Stimulated activated CD4-positive, alpha-beta T cell treated with anti-CD3 and anti-CD28 coated beads, Interleukin-4, amount 100 ng/mL, for 4 hours (primary cell): ENCODE measurements at regions not wholly inside any gene's neighbourhood (a gene's known extent, or its start where the extent isn't known, plus 50 kb on each side); places are given as distances from the start of the nearest gene placed in this dataset.

ENCODE experiments used
- DNase-seq, 2 experiments: peaks; one replicate each; pipeline ENCODE4 v3.0.0-alpha.2; 2020

DNA sequence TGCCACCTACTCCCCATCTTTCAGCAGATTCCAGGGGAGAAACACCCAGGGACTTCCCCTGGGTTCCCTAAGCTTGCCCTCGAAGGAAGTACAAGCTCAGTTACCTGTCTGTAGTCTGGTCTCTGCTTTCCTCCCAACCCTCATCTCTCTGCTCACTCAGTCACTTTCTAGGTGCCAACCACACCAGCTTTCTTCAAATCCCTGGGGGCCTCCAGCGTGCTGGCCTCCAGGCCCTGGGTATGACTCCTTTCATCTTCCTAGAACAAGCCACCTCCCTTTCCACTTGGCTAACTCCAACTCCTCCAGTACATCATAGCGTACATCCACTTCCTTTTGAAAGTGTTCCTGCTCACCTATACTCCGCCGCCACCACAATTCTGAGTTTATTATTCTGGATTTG lies 222.6 kb downstream of the SNX18 start:
- DNase-seq: no peak

DNA sequence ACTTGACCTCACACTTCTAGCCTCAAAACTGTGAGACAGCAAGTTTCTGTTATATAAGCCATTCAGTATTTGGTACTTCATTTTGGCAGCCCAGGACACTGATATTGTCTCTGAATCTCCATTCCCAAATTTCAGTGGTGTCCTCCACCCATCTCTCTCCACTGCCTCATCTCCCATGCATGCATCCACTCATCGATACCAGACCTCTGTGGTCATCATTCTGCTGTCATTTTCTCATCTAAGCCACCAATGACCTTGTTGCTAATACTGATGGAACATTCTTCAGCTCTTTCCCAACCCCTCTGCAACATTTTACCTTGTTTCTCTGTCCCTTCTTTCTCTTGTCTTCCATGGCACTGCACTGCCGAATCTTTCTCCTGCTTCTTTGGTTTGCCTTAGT lies 221.8 kb downstream of the SNX18 start:
- no peak for DNase-seq

DNA sequence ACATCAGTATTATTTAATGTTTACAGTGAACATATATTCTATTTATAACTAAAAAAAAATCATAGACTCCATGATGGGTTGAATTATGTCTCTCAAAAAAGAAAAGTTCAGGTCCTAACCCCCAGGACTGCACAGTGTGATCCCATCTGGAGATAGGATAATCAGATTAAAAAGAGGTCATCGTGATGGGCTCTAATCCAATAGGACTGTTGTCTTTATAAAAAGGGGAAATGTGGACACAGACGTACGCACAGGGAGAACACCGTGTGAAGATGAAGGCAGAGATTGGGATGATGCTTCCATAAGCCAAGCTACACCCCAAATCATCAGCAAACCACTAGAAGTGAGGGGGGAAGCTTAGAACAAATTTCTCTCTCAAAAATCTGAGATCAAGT lies 221.4 kb downstream of the SNX18 start:
- DNase-seq: no peak

DNA sequence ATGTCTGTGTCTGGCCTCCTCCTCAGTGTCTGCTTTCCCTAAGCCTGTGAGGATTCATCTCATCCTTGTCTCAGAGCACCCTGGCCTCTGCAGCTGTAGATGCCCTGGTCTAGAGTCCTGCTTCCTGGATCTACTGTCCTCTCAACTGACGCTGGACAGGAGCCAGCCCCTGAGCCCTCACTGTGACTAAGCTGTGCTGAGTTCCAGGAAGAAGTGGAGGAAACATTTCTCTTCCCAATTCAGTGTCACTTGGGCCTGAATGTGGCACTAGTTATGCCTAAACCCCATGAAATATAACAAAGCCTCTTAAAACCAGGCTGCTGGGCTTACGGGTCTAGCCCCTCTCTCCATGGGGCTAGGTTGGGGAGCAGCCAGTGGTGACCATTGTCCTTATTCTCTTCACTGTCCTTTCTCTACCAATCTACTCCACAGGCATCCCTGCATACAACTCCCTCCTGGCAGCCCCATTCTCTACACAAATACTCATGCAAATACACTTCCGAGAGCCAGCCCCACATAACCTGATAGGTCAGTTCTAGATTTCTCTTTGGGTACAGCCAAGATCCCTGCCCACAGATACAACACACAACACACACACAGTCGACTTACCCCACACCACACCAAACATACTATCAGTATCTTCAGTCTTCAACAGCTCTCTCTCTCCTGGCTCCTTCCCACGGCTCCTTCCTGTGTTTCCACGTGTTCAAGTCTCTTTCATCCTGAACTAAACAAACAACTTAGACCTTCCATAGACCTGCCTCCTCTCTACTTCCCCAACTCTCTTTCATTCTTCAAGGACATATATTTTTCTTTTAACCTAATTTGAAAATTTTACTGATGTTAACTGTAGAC lies 220.8 kb downstream of the SNX18 start:
- DNase-seq: no peak

DNA sequence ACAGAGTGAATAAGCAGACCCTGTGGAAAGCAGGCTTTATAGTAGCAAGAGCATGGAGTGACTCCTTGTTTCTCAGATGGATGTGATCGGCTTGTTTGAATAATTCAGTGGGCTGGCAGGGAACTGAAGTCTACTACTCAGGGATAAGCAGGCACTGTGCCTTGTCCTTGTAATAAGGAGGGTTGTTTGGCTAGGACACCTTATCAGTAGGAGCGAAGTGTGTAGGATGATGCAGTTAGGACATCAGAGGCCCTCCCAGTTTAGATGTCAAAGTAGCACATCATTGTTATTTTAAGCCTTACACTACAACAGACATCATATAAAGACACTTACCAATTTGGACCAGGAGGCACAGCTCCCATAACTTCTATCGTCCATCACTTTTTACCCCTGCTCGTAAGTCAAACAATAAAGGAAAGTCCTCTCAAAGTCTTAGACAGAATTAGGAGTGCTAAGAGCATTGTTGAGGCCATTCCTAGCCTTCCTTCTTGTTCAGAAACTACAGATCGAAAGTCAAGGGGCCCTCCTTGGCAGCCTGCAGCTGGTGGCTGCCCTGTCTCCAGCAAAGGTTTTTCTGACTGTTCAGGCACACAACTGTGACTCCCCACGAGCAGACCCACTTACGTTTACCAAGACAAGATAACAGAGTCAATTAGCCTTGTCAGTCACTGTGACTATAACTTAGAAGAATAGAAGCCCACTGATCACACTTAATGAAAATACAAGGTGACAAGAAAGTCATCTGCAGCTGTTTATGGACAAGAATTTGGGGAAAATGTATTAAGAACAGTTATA lies 218.6 kb downstream of the SNX18 start:
- DNase-seq: no peak

DNA sequence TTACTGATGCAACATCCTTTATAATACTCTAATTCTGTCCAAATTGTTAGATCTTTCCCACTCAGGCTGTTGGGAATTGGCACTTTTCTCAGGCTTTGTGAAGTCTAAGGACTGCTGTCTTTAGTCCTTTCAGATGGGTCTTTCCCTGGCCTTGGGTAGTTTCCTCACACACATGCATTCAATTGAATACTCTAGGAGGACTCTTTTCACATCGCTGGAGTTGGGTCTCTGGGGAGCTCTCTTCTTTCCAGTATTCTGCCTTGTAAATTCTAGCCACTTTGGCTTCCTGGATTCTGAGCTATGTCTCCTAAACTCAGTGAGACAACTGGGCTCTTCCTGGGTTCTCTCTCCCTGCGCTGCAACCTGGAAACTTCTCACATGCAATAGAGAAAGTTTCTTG lies 215.5 kb downstream of the SNX18 start:
- no peak for DNase-seq

DNA sequence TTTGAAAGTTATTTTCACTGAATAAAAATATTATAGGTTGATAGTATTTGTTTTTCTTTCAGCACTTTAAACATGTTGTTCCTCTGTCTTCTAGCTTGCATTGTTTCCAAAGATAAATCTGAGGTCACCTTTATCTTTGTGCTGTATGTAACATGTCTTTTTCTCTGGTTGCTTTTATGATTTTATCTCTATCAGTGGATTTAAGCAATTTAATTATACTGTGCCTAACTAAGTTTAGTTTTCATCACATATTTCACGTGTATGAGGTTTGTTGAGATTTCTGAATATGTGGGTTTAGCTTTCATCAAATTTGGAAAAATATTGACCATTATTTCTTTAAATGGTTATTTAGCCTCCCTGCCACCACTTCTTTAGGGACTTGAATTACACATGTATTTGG lies 214.5 kb downstream of the SNX18 start:
- no peak for DNase-seq

DNA sequence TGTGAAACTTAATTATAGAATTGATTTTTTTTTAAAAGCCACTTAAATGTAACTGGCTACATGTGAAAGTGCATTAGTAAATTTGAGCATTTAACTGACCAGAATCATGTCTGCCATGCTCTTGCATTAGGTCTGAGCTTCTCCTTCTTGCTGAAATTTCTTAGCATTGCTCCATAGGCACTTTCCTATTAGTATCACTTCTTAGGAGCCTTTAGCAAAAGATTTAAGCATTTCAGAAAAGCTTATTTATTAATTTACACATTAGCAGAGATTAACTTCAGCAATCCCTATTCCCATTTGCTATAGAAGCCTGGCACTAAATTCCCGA lies 211.0 kb downstream of the SNX18 start:
- no peak for DNase-seq

DNA sequence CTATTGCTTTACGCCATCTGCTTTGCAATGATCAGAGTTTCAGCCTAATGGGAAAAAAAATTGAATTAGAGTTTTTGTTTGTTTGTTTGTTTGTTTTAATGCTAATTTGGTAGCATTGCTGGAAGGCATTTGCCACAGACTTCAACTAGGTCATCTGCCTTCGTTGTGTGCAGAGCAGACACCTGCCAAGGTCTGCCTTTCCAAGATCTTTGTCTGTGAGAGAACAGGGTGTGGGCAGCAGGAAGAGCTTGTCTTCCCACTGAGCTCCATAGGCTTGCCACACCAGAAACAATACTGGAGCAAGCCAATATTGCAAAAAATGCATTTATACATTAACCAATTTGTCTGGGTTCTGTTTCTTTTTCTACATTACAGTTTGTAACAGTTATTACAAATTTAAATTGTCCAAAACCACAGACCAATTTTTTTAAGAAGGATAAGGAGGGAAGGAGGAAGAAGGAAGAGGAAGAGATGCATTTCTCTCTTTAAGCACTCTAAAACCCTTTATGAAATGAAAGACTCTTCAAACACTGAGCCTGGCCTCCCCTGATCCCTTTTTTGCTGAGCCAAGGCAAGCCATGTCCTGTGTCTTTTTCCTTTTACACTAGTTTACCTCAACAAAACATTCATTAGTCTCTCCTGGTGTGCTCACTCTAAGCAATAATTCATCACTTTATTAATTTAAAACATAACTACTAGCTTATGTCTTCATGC lies 210.5 kb downstream of the SNX18 start:
- DNase-seq: no peak

DNA sequence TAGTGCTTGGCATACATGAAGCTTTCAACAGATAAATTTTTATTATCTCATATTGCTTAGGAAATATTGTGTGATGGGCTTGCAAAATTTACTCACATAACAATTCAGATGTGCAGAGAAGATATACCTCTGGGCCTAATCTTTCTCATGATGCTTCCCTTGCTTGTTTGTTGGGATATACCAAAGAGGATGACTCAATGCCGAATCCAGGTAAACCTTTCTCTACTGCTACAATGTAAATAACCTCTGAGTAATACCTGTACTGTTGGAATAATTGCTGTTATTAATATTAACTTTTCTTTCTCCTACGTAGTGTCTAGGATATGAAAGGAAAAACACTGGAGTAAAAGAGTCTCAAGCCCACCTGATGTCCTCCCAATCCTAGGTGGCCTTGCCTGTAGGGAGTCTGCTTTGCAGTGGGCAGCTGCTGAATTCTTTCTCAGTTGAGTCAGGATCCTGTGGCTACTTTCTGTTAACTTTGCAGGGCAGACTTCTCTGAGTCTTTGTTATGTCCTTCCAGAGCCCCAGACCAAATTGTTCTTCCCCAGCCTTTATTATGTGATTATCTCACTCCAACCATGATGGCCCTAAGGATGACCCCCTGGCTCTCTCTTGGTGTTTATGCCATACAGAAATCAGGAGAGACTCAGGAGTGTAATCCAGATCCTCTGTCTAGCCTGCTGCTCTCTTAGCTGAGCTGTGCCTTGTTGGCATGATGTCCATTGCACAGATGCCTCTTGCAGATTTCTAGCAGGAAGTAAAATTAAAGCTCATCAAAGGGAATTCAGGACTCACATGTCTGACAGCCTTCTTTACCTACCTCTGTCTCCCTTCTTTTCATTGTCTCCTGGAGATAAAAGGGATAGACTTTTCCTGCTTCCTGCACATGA lies 208.1 kb downstream of the SNX18 start:
- DNase-seq: no peak

DNA sequence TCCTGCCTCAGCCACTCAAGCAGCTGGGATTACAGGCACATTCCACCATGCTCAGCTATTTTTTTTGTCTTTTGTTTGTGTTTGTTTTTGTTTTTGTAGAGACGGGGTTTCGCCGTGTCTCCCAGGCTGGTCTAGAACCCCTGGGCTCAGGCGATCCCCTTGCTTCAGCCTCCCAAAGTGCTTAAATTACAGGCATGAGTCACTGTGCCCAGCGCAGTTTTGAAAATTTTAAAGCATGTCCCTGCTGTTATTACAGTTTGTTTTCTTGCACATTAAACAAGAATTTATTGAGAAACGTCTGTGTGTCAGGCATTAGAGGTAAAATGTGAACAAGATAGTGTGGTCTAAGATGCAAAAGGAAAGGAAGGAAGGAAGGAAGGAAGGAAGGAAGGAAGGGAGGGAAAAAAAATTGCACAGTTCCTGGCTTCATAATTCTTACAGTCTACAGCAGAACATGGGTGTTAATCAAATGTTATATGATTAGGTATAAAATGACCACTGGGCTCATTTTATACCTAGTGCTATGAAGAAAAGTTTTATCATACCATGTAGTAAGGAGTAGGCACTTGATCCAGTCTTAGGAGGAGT lies 205.4 kb downstream of the SNX18 start:
- no peak for DNase-seq

DNA sequence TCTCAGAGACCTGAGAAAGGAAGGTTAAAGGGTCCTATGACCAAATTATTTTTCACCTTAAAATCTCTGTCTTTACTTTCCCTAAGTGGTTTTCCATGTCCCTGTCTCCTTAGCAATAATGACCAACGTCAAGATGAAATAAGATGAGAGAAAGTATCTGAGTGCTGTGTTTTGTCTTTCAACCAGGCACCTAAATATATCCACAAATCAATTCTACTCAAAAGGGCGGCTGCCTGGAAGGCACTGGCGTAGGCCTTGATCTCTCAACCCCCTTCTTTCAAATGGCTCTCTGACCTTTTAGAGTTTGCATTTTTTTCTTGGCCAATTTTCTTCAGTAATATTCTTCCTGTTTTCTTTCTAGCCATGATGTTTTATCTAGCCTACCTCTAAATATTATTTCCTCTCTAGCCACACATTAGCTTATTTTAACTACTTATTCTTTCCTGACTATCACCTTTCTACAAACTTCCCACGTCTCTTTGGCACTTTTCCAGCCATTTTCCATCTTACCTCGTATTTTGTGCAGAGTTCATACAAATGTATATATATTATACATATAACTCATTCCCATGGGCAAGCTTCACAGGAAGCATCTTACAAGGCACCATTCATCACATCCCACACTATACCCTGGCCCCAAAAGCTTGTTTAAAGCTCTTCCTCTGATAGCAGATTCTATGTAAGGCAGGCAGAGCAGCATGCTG lies 204.5 kb downstream of the SNX18 start:
- DNase-seq: no peak

DNA sequence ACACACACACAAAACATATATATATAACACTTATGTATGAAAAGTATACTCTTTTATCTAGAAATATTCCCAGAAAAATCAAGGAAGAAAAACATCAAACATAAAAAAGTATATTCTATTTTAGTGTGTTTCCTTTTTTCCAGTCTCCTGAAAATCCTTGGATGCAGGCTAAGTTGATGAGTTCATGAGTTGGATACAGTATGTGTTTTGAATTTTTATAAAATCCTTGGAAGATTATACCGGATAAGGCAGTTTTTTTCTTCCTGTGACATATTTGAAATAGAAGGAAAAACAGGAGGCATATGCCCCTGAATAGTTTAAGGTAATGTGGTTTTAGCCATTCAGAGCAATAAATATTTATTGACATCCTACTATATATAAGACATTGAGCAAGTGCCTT lies 203.6 kb downstream of the SNX18 start:
- no peak for DNase-seq

DNA sequence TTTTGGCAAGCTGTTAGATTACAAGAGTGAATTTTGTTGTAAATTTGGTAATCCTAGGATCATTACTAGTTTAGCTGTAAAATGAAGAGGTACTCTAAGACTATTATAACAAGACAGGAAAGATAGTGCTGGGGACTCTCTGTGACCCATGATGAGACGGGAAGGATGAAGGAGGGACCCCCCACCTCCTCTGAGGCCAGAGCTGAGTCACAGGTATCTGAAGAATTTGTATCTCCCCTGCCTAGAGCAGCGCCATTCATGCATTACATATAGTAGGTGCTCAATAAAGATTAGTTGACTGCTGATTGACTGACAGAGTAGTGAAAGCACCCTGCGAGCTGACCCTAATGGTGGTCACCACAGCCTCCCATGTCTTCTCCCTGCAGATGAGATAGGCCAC lies 202.8 kb downstream of the SNX18 start:
- no peak for DNase-seq

DNA sequence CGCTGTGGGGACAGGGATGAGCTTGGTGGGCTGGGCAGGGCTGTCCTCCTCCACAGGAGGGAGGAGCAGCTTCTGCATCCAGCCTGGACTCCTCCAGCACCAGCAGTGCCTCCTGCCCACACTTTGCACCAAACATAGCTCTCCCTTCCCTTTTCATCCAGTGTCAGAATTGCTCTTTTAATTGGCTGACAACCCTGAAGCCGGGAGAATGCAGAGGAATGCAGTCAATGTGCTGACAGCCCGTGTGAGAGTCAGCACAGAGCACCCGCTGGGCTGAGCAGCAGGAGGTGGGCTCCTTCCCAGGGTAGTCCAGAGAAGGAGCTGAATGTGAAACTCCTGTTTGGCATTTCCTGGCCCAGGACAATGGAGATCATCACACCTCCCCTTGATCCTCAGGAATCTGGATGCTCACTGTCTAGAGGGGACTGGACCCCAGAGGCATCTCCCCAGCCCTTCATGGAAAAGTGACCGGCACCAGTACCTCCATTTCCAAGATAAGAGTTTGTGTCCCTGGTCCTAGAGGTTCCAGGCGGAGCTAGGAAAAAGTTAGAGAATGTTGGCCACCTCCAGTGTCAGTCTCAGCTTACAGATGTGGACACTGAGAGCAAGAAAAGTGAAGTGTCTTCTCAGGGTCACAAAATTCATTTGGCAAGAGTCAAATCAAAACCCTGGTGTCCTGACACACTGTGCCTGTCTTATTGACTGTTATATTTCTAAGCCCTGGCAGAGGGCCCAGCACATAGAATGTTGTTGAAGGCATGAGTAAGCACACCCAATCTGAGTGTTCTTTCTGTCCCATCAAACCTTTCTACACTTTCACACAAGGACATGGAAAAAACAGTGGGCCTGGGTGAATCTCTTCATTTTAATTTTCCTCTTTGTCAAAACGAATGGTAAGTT lies 202.1 kb downstream of the SNX18 start:
- no peak for DNase-seq

DNA sequence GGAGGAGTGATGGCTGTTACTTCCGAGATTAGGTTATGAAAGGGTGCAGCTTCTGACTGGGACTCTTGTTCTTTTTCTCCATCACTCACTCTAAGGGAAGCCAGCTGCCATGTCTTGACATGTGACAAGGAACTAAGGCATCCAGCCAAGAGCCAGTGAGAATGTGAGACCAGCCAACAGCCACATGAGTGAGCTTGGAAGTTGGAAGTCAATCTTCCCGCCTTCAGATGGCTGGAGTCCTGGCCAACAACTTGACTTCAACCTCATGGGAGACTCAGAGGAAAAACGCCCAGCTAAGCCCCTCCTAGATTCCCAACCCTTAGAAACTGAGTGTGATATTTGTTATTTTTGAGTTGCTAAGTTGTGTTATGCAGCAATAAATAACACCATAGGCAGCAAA lies 201.1 kb downstream of the SNX18 start:
- no peak for DNase-seq

DNA sequence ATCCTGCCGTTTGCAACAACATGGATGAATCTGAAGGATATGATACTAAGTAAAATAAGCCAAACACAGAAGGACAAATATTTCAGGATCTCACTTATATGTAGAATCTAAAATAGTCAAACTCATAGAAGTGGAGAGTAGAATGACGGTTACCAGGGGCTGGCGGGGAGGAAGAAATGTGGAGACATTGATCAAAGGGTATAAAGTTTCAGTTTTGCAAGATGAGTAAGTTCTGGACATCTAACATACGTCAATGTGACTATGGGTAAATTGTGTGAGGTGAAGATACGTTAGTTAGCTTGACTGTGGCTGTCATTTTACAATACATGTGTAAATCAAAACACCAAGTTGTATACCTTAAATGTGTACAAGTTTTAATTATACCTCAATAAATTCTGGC lies 200.3 kb downstream of the SNX18 start:
- DNase-seq: no peak

DNA sequence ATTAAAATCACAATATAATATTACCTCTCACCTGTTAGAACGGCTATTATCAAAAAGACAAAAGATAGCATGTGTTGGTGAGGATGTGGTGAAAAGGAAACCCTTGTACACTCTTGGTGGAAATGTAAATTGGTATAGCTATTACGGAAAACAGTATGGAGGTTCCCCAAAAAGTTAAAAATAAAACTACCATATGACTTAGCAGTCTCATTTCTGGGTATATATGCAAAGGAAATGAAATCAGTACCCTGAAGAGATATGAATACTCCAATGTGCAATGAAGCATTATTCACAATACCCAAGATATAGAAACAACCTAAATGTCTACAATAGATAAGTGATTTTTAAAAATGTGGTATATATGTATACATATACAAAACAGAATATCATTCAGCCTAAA lies 199.9 kb downstream of the SNX18 start:
- no peak for DNase-seq

DNA sequence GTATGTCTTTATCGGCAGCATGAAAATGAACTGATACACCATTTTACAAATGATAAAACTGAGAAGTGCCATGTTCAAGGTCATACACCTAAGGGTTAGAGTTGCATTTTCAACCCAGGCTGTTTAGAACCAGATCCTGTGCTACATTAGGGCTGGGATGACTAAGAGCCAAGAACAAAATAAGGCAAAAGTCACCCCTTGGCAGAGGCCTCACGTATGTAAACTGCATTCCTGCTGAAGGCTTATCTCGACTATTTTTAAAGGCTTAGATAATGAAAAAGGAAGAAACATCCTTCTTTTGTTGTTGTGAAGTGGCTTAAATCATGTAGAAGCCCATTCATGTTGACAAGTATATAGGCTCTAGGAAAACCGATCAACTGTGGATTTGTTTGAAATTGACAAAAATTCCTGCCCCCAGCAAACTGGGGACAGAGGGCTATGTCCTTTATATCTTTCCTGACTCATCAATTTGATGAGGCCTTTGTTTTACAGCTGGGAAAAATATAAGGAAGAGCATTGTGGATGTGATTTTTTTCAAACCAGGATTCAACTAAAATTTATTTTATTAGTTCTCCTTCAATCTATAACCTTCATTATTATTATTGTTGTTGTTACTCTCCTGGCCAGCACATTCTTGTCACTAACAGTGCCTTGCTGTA lies 196.5 kb downstream of the SNX18 start:
- no peak for DNase-seq

DNA sequence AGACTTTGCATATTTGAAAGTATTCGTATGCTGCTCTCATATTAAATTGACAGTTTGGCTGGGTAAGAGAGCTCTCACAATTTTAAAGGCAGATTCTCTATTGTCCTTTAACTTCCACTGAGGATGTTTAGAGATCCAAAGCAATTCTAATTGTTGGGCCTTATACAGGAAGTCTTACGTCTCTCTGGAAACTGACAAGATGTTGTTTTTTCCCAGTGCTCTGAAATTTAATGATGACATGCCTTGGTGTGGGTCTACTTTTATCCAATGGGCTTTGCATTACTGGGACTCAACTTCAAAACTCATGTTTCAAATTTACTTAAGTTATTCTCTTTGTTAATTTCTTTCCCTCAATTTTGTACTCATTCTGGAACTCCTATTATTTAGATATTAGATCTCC lies 191.5 kb downstream of the SNX18 start:
- no peak for DNase-seq
